M059J (cell line): ENCODE measurements at regions not wholly inside any gene's neighbourhood (a gene's known extent, or its start where the extent isn't known, plus 50 kb on each side); places are given as distances from the start of the nearest gene placed in this dataset.
A peak's percentile ranks its signal among the peaks of the same experiment; 100 is the strongest.
"Not testable (repeated sequence)": the region's sequence is repeated elsewhere in the genome, so short reads cannot be mapped to it uniquely, and the experiment has no call there.

Experiments used
- DNase-seq: peaks from one replicate; pipeline ENCODE4 v3.0.0-alpha.2; 2012; ENCODE audit warnings: low read depth

DNA sequence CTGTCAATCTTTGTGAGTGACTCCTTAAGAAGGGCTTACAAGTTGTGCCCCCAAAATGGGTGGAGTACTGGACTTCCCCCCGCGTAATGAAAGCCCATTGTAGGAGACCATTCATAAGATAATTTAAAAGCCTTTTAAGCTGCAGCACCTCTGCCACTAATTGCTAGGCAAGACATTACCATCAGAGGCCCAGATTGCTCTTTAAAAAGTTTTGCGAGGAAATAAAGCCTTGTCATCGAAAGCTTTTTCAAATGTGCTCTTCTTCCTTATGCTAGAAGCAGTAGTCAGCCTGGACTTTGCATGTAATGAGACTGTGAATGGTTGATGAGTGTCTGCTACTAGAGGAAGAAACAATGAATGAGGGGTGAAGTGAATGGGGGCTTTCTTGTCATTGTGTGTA is 345.3 kb upstream of the CDH2 start:
- no peak for DNase-seq

DNA sequence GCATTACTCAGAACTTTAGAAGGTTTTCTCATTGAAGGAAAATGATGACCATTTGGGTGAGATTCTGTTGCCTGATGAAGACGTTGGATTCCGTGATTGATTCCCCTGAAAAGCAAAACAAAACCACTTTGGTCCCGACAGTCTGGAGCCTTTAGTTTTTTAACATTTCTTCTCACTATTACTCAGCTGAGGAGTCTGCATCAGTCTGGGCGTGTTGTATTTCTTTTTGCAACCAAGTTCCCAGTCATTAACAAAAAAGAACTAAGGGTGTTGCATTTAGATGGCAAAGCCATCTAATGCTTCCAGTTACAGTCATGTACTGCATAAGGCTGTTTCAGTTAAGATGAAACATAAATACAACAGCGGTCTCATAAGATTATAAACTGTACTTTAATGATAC is 343.1 kb upstream of the CDH2 start:
- DNase-seq = no peak

DNA sequence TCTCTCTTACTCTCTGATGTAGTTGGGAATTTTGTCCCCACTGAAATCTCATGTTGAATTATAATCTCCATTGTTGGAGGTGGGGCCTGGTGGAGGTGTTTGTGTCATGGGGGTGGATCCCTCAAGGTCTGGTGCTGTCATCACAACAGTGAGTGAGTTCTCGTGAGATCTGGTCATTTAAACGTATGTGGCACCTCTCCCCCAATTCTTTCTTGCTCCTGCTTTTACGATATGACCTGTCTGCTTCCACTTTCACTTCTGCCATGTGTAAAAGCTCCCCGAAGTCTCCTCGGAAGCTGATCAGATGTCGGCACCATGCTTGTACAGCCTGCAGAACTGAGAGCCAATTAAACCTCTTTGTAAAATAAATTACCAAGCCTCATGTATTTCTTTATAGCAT is 337.8 kb upstream of the CDH2 start:
- DNase-seq = no peak

DNA sequence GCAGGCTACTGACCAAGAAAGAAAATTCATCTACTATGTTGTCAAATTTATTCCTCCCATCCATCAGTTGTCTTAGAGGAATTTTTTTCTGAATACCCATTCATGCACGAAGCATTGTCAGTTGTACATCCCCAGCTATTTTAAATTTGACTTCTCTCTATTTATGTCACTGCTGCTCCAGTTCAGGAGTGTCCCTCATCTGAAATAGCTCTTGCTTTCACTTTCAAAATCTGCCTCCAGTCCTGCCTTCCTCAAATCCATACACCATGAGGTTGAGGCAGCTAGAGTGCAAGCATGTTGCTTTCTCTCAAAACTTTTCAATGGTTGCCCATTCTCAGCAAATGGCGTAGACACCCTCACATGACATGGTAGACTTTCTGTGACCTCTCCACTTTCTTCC is 335.4 kb upstream of the CDH2 start:
- peak; percentile 52 for DNase-seq

DNA sequence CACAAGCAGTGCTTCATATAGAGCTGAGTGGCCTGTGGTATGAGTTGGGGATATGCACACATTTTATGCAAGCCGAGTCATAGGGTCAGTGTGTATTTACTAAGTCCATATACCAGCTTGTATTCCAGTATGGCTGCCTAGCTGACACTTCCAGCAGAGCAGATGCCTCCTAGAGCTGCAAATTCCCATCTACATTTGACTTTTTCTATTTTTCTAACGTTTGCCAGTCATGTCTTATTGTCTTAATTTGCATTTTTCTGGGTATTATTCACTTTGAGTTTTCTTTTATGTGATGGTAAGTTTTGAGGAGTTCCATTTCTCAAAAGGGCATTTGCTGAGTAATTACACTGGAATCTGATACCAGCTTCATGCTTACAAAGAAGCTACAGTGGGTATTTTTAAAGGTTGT is 334.5 kb upstream of the CDH2 start:
- peak; percentile 74 for DNase-seq

DNA sequence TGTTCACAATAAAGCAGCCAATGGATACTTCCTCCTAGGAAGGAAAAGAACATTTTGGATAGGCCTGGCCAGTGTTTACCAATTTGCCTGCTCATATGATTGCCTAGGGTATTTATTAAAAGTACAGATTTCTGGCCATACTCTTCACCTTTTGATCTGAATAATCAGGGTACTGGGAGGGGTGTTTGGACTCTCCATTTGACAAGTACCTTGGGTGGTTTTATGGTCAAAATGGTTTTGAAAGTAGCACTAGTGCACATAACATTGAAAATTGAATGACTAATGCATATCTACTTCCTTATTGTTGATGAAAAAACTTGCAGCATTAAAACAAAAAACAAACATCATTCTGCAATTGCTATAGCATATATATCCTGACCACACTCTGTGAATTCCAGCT is 333.3 kb upstream of the CDH2 start:
- no peak for DNase-seq

DNA sequence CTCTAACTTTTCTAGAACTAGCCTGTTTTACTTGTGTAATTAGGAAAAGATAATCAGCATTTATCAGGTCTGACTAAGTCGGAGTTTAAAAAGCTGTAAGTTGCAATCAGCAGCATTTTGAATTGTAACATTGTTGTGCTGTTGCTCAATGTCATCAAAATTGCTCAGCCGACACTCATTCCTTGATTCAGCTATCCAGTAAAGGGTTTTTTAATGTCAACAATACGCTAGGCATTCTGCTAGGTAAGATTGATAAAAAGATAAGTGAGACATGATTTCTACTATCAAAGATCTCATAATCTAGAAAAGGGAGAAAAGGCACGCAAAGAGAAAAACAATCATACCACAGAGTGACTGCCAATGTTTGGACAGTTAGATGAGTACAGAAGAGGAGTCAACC is 327.1 kb upstream of the CDH2 start:
- peak; percentile 62 for DNase-seq

DNA sequence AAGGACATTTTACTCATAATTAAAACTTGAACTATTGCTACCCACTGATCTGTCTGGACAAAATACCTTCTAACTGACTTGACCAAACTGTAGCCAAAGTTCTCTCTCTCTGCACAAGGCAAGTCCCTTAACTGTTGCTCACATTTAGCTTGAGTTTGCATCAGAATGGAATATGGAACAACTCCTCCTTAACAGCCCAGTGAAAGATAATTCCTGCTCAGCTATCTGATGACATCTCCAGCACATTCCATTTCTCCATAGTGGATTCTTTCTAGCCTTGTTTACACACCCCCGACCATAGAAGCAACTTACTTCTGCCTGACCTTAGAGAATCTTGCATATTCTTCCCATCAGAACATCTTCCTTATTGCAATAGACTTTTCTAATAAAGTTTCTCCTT is 317.2 kb upstream of the CDH2 start:
- DNase-seq = no peak

DNA sequence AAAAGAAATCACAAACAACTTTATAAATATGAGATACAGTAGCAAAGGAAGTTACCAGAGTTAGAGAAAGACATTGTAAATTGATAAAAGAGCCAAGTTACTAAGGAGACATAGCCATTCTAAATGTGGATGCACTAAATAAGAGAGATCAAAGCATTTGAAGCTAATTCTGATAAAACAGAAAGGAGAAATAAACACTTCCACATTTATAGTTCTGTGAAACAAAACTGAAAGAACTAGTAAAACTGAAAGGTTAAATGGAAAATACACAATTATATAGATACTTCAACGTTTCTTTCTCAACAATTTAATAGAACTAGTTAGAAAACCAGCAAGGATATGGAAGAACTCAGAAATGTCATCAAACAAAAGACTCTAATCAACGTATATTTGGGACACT is 309.0 kb upstream of the CDH2 start:
- DNase-seq = no peak

DNA sequence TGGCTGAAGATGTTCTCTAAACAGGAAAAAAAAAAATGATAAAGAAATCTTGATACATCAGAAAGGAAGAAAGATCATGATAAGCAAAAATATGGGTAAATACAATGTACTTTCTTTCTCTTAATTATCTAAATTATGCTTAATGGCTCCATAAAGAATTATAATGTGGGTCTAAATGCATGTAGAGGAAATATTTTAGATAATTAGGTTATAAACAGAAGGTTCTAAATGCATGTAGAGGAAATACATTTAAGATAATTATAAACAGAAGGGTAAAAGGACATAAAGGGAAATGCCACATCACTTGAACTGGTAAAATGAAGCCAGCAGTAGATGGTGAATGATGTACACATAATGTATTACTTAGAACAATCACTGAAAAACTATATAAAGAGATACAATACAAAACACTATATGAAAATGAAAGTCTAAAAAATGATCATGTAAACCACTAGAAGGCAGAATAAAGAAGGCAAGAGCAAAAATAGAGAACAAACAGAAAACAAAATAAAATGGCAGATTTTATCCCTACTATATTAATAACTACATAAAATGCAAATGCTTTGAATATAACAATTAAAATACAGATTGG is 308.4 kb upstream of the CDH2 start:
- DNase-seq = no peak

DNA sequence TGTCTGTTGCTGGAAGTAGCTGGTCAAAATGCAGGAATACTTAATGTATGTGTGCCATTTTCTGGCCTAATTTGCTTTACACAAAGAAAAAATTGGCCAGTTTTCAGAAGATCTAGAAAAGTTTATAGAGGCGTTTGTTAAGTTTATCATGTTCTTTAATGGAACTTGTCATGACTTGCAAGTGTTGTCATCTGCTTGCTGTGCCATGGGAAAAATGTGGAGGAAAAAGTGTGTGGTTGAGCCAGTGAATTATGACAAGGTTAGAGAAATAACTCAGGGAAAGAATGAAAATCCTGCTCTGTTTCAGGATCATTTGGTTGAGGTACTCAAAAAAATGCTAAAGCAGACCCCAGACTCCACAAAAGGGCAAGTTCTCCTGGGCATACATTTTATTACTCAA is 301.6 kb upstream of the CDH2 start:
- no peak for DNase-seq

DNA sequence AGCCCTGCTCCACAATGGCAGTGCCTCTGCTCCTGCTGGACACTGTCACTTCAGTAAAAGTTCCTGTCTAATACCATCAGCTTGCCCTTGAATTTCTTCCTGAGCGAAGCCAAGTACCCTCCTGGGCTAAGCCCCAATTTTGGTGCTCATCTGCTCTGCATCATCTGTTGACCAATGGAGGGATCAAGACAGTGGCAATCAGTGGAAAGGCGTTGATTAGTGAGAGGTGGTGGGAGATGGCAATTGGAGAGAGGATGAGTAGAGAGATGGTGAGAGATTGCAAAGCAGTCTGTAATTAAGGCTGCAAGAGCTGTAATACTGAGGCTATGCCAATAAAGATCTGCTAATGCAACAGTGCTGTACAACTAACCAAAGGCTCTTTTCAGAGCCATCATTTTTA is 299.4 kb upstream of the CDH2 start:
- DNase-seq = no peak

DNA sequence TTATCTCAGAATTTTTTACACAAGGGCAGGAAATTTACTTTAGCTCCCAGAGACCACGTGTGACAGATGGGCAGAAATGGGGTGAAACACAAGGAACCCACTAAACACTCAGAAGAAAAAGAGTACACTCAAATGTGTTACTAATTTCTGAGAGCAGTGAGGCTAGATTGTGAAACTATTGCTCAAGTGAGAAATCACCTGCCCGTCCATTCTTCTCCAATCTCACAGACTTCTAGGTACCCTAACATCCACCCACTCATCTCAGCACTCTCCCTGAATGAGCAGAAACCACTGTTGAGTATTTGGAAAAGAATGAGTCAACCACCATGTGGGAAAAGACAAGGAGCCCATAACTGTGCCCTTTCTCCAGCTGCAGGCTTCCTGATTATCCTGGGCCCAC is 293.0 kb upstream of the CDH2 start:
- no peak for DNase-seq

DNA sequence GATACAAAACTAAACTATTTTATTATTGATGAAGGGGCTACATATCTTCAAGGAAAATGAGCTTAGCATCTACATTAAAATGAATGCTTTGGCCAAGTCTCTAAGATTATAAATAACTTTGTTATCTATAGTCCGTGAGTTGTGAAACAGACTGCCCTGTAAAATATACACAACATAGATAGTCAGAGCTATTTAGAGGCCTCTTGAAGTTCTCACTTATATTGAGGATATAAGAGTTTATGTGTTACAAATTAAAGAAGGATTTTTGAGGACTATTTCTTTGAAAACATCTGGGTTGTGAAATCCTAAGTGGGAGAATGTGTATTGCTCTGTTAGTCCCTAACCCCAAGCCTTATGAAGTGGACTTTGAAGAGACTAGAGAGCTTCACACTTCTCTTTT is 292.0 kb upstream of the CDH2 start:
- no peak for DNase-seq

DNA sequence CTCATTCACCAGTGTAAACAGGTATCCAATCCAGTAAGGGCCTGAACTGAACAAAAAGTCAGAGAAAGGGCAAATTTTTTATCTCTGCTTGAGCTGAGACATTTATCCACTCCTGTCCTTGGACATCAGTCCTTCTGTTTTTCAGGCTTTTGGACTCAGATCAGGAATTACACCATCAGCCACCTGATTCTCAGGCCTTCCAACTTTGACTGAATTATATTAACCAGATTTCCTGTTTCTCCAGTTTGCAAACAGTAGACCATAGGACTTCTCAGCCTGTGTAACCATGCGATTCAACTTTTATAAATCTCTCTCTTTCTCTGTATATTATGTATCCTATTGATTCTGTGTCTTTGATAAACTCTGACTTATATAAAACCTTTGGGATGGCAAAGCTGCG is 289.3 kb upstream of the CDH2 start:
- DNase-seq = no peak

DNA sequence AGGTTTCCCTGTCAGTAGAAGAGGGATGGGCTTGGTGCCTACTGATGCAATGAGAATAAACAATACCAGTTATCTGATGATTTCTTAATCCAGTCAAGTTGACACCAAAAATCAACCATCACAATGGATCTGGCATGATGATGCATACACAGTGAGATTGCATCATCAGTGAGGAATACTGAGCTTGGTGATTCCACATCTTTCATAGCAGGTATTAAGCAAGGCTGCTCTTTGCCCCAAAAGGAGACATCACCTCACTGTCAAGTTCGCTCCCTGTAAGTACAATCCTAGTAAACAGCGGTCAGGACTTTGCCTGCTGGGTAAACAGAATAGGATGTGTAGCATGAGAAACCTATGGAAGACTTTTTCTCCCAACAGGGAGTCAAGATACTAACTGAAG is 282.7 kb upstream of the CDH2 start:
- DNase-seq = no peak

DNA sequence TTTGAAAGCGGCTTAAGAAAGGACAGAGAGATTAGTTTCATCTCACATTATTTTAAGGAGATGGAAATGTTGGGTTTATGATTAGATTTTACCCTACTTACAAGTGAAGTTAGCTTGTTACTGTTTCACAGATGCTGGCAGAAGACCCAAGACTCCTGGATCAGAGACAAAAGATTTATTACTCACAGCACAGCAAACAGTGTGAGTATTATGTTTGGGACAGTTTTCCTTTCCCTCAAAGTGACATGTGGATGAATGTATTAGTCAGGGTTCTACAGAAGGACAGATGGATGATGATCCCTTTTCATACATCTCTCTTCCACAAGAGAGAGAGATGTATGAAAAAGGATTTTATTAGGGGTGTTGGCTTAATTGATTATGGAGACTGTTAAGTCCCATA is 281.8 kb upstream of the CDH2 start:
- DNase-seq = no peak

DNA sequence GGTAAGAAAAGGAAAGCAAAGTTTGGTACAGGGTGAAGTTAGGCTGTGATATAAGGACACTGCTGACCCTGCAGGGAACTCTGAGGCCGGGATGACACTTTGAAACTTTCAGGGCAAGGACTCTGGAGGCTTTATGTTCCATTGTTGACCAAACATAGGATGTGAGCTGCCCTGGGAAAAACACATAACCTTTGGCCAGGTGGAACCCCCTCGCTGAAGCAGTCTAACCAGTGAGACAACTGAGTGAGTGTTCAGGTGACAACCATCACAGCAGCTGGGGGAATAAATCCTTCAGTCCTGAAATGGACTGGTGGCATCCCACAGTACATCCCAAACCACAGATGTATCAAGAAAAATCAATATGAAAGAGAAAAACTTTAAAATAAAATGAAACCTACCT is 280.9 kb upstream of the CDH2 start:
- DNase-seq = no peak

DNA sequence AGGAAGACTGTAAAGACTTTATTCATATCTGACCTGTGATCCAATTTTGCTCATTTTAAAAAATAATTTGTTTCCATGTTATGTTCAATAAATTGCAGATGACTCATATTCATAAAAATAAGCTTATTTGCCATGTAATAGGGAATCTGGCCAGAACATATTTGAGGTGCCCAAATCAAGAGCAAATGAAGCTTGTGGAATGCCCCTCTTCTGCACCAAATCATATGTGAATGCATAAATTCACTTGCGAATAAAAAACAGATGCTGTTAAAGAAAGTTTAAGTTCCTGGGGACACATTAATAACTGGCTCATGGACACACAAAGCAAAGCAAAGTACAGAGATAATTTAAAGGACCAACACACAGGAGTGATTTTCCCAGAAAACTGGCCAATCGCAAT is 279.0 kb upstream of the CDH2 start:
- no peak for DNase-seq

DNA sequence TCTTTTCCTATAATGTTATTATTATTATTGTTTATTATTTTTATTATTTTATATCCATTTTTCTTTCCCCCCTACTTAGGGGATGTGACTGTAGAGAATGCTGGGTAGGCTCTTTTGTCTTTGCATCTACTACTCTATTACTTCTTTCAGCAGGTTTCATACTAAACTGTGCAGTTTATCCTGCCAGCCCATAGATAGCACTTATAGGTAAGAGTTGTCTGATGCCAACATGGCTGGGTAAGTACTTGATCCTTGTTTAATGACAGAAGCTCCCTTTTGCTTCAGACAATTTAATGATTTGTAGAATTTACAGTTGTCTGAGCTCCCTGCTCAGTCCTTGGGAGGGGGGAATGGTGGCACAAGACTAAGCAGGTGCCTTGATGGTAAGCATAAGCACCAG is 262.9 kb upstream of the CDH2 start:
- peak; percentile 20 for DNase-seq

DNA sequence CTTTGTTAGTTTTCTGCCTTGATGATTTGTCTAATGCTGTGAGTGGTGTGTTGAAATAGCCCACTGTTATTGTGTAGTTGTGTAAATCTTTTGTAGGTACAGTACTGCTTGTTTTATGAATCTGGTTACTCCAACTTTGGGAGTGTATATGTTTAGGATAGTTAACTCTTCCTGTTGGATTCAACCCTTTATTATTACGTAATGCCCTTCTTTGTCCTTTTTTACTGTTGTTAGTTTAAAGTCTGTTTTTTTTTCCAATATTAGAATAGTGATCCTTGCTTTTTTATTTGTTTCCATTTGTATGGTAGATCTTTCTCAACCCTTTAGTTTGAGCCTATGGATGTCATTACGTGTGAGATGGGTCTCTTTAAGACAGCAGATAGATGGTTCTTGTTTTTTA is 261.5 kb upstream of the CDH2 start:
- DNase-seq = no peak

DNA sequence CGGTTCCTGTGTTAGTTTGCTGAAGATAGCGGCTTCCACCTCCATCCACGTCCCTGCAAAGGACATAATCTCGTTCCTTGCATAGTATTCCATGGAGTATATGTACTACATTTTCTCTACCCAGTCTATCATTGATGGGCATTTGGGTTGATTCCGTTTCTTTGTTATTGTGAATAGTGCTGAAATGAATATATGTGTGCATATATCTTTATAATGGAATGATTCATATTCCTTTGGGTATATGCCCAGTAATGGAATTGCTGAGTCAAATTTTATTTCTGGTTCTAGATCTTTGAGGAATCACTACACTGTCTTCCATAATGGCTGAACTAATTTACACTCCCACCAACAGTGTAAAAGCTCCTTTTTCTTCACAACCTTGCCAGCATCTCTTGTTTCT is 255.4 kb upstream of the CDH2 start:
- peak; percentile 3 for DNase-seq

DNA sequence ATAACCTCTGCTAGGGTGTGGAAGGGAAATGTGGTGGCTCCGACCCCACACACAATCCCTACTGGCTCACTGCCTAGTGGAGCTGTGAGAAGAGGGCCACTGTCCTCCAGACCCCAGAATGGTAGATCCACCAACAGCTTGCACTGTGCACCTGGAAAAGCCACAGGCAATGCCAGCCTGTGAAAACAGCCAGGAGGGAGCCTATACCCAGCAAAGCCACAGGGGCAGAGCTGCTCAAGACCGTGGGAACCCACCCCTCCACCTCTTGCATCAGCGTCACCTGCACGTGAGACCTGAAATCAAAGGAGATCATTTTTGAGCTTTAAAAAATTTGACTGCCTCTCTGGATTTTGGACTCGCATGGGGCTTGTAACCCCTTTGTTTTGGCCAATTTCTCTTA is 249.0 kb upstream of the CDH2 start:
- DNase-seq = no peak

DNA sequence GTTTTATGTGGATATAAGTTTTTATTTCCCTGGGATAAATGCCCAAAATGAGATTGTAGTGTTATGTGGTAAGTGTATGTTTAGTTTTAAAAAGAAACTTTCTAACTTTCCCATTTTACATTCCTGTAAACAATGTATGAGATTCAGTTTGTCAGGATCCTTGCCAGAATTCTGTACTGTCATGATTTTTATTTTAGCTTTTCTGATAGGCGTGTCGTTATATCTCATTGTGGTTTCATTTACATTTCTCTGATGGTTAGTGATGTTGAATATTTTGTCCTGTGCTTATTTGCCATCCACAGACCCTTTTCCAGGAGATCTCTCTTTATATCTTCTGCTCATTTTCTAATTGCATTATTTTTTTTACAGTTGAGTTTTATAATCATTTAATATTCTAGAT is 245.6 kb upstream of the CDH2 start:
- DNase-seq = no peak

DNA sequence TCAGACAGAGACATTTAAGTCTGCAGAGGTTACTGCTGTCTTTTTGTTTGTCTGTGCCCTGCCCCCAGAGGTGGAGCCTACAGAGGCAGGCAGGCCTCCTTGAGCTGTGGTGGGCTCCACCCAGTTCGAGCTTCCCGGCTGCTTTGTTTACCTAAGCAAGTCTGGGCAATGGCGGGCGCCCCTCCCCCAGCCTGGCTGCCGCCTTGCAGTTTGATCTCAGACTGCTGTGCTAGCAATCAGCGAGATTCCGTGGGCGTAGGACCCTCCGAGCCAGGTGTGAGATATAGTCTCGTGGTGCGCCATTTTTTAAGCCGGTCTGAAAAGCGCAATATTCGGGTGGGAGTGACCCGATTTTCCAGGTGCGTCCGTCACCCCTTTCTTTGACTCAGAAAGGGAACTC is 245.0 kb upstream of the CDH2 start:
- DNase-seq = not testable (repeated sequence)
